GM12865 (cell line): ENCODE measurements at regions not wholly inside any gene's neighbourhood (a gene's known extent, or its start where the extent isn't known, plus 50 kb on each side); places are given as distances from the start of the nearest gene placed in this dataset.
A peak's percentile ranks its signal among the peaks of the same experiment; 100 is the strongest.

Source experiments
- DNase-seq: peaks from one replicate; pipeline ENCODE4 v3.0.0; 2010; ENCODE audit warnings: low read depth
- H3K4me3 ChIP-seq: 2 replicates; pipeline ENCODE4 v1.5.1; 2011; ENCODE audit warnings: mild to moderate bottlenecking, low read depth, low read length, control low read depth
- TF ChIP-seq, protein P1 (sequence below): IDR thresholded peaks from 2 replicates; pipeline ENCODE4 v1.5.1; 2011; ENCODE audit warnings: low read length, control low read depth, low read depth, inconsistent platforms; ENCODE audit not compliant: insufficient read depth; ENCODE audit errors: missing control alignments

DNA sequence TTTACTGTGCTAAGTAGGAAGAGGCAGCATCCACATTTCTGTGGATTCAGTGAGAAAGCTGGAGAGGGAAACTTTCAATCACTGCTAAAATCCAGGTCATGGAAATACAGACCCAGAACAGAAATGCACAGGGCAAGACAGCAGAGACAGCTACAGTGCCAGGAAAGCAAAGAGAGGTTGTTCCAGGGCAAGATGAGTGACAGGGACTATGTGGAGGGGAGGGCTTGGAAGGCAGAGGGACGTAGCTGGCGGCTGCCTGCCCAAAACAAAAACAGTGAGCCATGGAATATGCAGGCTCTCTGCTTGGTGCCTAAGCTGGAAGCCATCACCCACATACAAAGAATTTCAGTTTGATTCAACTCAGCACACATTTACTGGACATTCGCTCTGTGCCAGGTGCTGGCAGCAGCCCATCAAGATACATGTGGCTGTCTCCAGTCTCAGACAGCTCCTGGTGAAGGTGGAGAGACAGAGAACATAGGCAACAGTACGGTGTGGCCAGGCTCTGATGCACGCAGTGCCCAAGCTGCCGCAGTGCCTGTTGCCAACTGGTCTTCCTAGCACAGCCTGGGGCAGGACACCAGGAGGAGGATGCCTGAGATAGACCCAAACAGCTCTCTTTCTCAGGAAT, 88.7 kb downstream of the AIPL1 start:
- no peak overlapping the region for H3K4me3 ChIP-seq
- TF ChIP-seq, protein P1, sequence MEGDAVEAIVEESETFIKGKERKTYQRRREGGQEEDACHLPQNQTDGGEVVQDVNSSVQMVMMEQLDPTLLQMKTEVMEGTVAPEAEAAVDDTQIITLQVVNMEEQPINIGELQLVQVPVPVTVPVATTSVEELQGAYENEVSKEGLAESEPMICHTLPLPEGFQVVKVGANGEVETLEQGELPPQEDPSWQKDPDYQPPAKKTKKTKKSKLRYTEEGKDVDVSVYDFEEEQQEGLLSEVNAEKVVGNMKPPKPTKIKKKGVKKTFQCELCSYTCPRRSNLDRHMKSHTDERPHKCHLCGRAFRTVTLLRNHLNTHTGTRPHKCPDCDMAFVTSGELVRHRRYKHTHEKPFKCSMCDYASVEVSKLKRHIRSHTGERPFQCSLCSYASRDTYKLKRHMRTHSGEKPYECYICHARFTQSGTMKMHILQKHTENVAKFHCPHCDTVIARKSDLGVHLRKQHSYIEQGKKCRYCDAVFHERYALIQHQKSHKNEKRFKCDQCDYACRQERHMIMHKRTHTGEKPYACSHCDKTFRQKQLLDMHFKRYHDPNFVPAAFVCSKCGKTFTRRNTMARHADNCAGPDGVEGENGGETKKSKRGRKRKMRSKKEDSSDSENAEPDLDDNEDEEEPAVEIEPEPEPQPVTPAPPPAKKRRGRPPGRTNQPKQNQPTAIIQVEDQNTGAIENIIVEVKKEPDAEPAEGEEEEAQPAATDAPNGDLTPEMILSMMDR, result no peak

DNA sequence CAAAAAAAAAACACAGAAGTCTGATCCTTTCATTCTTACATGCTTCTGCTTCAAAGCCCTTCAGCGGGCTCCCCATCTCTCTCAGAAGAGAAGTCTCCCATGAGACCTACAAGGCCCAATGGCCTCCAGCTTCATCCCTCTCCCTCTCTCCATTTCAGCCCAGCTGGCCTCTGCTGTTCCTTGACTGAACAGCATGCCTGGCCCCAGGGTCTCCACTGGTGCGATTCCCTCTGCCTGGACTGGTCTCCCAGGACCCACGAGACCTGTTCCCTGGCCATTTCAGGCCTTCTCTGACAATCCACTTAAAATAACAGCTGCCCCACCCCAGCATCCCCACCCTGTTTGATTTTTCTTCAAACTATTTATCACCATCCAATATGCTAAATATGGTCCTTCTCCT, 91.2 kb downstream of the AIPL1 start:
- TF ChIP-seq, protein P1, result no peak
- no peak overlapping the region for H3K4me3 ChIP-seq
- DNase-seq, result no peak

More for the DNA sequence above, 88.7 kb downstream of the AIPL1 start:
- no peak for DNase-seq

DNA sequence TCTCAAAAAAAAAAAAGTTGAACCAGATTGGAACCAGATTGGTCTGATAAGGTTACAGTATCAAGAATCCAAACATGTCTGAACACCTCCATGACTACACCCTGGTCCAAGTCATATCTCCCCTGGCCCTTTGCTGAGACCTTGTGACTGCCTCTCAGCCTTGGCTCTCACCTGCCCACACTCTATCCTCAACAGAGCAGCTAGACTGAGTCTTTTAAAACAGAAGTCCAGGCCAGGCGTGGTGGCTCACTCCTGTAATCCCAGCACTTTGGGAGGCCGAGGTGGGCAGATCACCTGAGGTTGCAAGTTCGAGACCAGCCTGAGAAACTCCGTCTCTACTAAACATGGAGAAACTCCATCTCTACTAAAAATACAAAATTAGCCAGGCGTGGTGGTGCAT, 91.7 kb downstream of the AIPL1 start:
- TF ChIP-seq, protein P1, result no peak
- no peak overlapping the region for H3K4me3 ChIP-seq
- no peak for DNase-seq

DNA sequence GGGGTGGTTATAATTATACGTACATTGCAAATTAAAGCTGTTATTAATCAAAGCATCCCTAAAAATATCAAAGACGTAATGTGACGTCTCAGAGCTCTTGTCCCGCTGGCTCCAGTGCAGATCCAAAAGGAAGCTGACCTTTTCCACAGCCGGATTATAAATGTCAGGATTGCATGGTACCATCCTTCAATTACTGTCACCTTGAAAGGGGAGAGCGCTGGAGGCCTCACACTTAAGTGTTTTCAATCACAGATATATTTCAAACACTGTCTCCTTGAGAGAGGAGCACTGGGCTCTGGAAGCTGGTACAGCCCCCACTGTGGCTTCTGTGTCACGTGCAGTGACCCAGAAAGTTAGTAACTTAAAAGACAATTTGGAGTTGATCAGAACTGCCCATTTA, 94.2 kb downstream of the AIPL1 start:
- H3K4me3 ChIP-seq, result no peak overlapping the region
- no peak for DNase-seq
- TF ChIP-seq, protein P1, result no peak

DNA sequence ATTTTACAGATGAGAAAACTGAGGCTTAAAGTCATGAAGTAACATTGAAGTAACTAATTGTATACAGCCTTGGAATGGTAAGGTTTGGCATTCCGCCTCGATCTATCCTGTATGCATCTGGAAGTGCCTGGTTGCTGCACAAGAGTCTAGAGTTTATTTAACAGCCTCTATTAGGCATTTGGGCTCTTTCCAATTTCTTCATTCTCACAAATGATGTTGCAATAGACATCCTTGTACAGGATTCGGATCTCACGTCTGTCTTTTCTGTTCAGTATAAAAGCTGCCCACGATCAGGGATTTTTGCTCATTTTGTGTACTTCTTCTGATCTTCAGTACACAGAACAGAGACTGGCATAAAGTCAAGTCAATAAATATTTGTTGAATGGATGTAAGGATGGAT, 100.5 kb downstream of the AIPL1 start:
- TF ChIP-seq, protein P1, result no peak
- no peak overlapping the region for H3K4me3 ChIP-seq
- no peak for DNase-seq

DNA sequence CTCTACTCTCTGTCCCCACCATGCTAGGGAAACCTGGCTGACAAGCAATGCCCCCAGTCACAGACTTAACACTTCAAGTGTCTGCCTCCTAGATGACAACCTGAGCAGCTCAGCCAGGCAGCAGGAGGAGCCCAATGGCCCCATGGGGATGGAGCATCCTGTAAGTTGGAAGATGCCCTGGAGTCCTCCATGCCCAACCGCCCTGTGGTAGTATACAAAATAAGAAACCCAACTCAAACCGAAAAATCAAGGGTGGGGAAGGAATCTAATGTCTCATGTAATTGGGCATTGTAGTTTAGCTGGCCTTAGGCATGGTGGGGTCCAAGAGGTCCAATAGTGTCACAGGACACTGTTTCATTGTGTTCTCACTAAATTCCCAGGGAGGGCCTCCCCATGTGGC, 104.0 kb downstream of the AIPL1 start:
- TF ChIP-seq, protein P1, result no peak
- no peak overlapping the region for H3K4me3 ChIP-seq
- no peak for DNase-seq

DNA sequence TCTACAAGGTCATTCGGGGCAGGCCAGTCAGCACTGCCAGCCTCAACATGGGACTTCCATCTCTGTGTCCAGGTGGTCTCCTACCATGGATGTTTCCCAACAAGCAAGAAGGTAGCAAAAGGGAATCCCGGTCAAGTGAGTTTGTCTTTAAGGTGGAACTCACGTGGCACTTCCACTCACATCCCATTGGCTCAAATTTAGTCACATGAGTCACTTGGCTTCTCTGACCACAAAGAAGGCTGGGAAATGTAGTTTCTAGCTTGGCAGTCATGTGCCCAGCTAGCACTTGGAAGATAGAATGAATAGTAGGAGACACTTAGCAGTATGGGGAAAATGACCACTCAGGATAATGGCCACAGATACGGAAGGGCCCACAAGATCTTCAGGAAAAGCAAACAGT, 106.6 kb downstream of the AIPL1 start:
- DNase-seq, result peak; percentile 3
- H3K4me3 ChIP-seq, result no peak overlapping the region
- TF ChIP-seq, protein P1, result no peak
